ENCODE measurements at regions not wholly inside any gene's neighbourhood (a gene's known extent, or its start where the extent isn't known, plus 50 kb on each side); places are given as distances from the start of the nearest gene placed in this dataset.
A peak's percentile ranks its signal among the peaks of the same experiment; 100 is the strongest.
"Not testable (repeated sequence)": the region's sequence is repeated elsewhere in the genome, so short reads cannot be mapped to it uniquely, and the experiment has no call there.

DNA sequence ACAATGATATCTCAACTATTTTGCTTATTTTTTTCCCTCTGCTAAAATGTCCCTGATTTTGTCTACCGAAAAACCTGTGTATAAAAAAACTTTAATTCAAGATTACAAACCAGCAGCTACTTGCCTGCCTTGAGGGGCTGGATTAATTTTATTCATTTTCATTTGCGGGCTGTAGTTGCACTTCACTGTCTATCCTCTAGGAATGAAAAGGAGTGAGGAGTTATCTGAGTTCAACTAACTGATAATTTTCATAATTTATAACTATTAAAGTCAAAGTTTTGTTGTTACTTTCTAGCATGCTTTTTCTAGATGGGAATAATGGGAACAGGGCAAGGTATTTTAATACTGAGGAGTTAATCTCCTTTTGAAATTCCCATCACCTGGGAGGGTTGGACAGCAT is 50.3 kb upstream of the AGTPBP1 start:
- DNase-seq (ENCODE audit: low read depth) = not testable (repeated sequence)

DNA sequence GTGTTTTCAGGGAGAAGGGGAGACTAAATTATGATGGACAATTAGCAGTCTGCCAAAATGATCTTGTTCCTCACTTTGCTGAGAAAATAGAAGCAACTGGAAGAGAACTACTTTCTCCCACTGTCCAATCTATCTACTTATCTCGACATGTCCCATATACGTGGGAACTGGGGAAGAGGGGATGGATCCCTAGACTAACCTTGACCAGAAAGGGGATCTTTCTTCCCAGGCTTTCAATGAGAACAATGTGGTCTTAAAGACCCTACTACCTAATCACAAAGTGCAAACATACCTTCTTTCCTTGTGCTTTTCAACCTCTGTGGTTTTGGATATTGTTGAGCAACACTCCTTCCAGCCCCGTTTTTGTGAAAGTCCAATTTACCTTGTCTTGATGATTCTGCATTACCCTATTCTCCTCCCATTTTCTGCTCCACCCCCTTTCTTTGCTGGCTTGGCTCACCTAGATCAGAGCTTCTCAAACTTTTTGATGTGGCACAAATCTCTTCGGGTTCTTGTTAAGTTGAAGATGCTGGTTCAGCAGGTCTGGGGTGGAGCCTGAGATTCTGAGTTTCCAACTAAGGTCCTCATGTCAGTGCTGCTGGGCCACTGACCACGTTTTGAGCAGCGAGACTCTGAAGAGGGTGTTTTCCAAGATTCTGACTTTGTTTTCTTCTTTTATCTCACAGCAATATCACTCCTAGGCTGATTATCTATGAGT is 61.4 kb upstream of the AGTPBP1 start:
- not testable (repeated sequence) for DNase-seq (ENCODE audit: low read depth)

DNA sequence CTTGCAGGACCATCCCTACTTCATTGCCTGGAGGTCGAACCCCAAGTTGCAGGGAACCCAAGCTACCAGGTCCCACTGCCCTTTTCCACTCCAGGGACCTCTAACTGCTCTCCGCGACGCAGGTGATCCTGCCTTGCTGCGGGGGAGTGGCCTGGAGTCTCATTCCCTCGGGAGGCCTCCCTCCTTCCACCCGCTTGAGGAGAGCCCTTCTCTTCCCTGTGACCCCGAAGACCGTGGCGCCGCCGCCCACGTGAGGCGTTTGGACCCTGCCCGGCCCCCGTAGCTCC is 63.0 kb upstream of the AGTPBP1 start:
- not testable (repeated sequence) for DNase-seq (ENCODE audit: low read depth)

GRCh38 chr9:85805134-85806005 is 63.6 kb upstream of the AGTPBP1 start:
- DNase-seq (ENCODE audit: low read depth) = peak; percentile 64

DNA sequence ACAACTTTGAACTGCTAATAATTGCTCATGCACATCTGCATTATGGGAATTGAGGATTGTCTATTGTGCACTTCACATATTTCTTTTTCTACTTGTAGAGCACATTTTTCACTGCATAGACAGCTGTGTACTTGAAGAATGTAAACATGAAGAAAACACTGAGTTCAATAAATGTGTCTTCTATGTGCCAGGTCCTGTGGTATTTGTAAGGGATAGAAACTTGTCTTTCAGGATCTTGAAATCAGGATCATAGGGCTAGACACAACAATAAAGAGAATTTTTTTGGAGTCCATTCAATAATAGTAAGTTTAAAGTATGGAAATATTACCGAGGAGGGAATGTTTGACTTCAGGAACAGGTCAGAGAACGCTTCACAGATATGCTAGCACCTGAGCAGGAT is 66.6 kb upstream of the AGTPBP1 start:
- not testable (repeated sequence) for DNase-seq (ENCODE audit: low read depth)

DNA sequence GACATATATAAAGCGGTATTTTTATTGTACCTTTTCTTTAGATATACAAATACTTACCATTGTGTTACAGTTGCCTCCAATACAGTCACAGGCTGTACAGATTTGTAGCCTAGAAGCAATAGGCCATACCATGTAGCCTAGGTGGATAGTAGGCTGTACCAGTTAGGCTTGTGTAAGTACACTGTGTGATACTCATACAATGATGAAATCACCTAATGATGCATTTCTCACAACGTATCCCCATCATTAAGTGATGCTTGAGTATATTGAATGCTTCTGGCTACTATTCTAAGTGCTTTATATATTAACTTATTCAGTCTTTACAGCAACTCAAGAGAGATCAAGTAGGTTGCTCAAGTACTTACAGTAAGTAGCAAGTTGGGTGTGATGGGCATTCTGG is 71.6 kb upstream of the AGTPBP1 start:
- not testable (repeated sequence) for DNase-seq (ENCODE audit: low read depth)

GRCh38 chr9:85814800-85815199 is 73.0 kb upstream of the AGTPBP1 start:
- not testable (repeated sequence) for DNase-seq (ENCODE audit: low read depth)

- not testable (repeated sequence) for DNase-seq (ENCODE audit: low read depth)
Measured at GRCh38 chr9:85818971-85819370, 77.2 kb upstream of the AGTPBP1 start.

DNA sequence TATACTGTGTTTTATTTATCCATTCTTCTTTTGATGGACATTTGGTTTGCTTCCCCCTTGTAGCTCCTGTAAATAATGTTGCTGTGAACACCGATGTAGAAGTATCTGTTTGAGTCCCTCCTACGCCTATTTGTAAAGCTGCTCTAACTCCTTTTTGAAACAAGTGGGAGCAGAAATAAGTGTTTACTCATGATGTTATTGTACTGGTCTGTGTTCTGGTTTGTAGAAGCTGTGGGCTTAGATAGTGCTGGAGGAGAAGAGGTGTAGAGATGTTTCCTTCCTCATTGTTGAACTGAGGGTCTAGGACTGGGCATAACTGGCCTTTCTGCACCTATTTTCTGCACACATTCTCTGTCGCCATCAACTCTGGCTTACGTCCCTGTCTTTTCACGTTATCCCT is 78.8 kb upstream of the AGTPBP1 start:
- DNase-seq (ENCODE audit: low read depth) = not testable (repeated sequence)

DNA sequence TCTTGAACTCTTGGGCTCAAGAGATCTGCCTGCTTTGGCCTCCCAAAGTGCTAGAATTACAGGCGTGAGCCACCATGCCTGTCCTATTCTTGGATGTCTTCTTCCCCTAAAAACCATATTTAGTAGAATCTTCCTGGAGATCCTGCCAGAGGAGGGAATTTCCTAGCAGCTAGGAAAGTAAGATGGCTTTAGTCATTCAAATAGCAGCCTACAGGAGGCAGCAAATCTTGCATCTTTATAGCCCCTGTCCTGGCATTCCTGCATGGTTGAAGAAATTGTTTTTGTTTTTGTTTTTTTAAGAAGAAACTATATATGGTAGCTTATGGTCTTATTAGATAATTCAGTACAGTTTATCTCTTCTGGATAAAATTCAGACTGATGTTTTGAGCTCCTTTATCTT is 83.2 kb upstream of the AGTPBP1 start:
- DNase-seq (ENCODE audit: low read depth) = not testable (repeated sequence)

- not testable (repeated sequence) for DNase-seq (ENCODE audit: low read depth)
Measured at GRCh38 chr9:85834591-85834990, 92.8 kb upstream of the AGTPBP1 start.

- not testable (repeated sequence) for DNase-seq (ENCODE audit: low read depth)
Measured at GRCh38 chr9:85843949-85844348, 97.0 kb upstream of the NAA35 start.

- not testable (repeated sequence) for DNase-seq (ENCODE audit: low read depth)
Measured at GRCh38 chr9:85847782-85848181, 93.2 kb upstream of the NAA35 start.

- no peak for DNase-seq (ENCODE audit: low read depth)
Measured at GRCh38 chr9:85858056-85858750, 82.7 kb upstream of the NAA35 start.

DNA sequence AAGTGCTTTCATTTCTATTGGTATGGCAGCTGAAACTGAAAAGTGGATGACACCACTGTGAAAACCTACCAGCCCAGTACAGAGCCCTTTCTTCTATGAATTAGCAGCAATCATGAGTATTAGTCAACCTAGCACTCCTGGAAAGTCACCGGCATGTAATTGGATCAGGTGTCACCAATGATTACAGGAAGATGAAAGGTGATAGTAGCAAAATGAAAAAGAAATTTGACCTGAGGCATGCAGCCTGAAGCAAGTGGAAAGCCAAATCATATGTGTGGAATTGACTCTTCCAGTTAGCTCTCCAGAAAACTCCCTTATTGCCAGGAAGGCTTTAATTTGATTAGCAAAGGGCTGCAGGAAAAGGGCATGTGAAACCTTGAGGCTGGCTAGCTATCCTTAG is 81.2 kb upstream of the NAA35 start:
- DNase-seq (ENCODE audit: low read depth) = no peak

DNA sequence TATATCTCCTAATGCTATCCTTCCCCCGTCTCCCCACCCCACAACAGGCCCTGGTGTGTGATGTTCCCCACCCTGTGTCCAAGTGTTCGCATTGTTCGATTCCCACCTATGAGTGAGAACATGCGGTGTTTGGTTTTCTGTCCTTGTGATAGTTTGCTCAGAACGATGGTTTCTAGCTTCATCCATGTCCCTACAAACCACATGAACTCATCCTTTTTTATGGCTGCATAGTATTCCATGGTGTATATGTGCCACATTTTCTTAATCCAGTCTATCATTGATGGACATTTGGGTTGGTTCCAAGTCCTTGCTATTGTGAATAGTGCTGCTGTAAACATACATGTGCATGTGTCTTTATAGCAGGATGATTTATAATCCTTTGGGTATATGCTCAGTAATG is 79.1 kb upstream of the NAA35 start:
- DNase-seq (ENCODE audit: low read depth) = not testable (repeated sequence)

DNA sequence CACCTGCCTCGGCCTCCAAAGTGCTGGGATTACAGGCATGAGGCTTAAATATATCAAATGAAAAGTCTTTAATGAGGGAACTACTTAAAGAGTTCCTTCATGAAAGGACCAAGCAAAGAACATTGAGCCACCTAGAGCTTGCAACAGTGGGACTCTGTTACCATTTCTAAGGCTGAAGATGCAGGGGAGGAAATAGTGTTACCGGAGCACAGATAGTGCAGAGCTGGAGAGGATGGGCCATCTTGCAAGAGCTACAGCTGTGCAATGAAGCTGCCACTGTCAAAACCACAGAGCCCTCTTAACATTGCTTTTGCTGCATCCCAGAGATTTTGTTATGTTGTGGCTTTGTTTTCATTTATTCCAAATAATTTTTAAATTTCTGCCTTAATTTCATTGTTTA is 77.1 kb upstream of the NAA35 start:
- no peak for DNase-seq (ENCODE audit: low read depth)

- no peak for DNase-seq (ENCODE audit: low read depth)
Measured at GRCh38 chr9:85871008-85871407, 69.9 kb upstream of the NAA35 start.

GRCh38 chr9:85871683-85872082 is 69.3 kb upstream of the NAA35 start:
- not testable (repeated sequence) for DNase-seq (ENCODE audit: low read depth)

GRCh38 chr9:85872463-85872862 is 68.5 kb upstream of the NAA35 start:
- DNase-seq (ENCODE audit: low read depth) = no peak

DNA sequence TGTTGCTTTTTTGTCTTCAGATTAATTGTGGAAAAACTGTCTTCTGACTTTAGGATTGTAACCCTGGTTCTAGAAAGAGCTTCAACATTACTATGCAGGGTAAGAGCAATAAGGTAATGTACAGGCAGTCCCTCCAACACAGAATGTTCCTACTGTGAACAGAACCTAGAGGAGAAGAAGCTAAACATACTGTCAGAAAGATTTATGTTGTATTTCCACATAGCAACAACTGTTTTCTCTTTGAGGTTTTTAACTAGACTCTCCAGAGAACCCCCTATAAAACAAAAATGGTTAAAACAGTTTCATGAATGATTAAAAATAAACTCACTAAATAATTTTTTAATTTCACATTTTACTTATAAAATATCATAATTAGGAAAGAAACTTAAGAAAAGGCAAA is 64.3 kb upstream of the NAA35 start:
- no peak for DNase-seq (ENCODE audit: low read depth)

DNA sequence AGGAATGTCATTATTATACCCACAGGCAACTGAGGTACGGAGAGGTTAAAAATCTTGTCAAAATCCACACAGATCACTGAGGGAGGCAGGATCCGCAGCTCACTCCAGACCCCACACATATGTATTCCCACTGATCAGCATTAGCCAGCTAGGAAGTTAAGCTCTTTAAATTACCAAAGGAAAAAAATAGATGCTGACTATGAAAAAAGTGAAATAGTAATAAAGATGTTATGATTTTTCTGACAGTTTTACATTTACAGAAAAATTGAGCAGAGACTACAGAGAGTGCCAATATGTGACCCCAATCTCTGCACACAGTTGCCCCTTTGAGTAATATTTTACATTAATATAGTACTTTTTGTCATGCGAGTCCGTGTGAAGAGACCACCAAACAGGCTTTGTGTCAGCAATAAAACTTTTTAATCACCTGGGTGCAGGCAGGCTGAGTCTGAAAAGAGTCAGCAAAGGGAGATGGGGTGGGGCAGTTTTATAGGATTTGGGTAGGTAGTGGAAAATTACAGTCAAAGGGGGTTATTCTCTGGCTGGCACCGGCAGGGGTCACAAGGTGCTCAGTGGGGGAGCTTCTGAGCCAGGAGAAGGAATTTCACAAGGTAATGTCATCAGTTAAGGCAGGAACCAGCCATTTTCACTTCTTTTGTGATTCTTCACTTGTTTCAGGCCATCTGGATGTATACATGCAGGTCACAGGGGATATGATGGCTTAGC is 61.9 kb upstream of the NAA35 start:
- not testable (repeated sequence) for DNase-seq (ENCODE audit: low read depth)
